Astrocyte (in vitro differentiated cells and primary cell): ENCODE measurements at regions not wholly inside any gene's neighbourhood (a gene's known extent, or its start where the extent isn't known, plus 50 kb on each side); places are given as distances from the start of the nearest gene placed in this dataset.

ENCODE experiments used
- DNase-seq: peaks from one replicate; pipeline ENCODE4 v3.0.0-alpha.2; 2010; ENCODE audit warnings: low read depth
- FAIRE-seq: peaks from 2 replicates; lab custom pipeline; 2011; peaks lifted over from hg19 to GRCh38; lab: Jason Lieb, UNC
- H2AFZ ChIP-seq: 2 replicates; pipeline ENCODE4 v1.6.0; 2012; ENCODE audit warnings: low read depth, low read length, inconsistent platforms
- H3K27ac ChIP-seq: 2 replicates; pipeline ENCODE4 v1.5.1; 2011; ENCODE audit warnings: low read depth, low read length, inconsistent platforms
- H3K27me3 ChIP-seq: 2 replicates; pipeline ENCODE4 v1.6.0; 2011; ENCODE audit warnings: low read length, inconsistent platforms; ENCODE audit not compliant: insufficient read depth
- H3K36me3 ChIP-seq: 2 replicates; pipeline ENCODE4 v1.5.1; 2011; ENCODE audit warnings: low read length, inconsistent platforms; ENCODE audit not compliant: insufficient read depth
- H3K4me1 ChIP-seq: 2 replicates; pipeline ENCODE4 v1.5.1; 2011; ENCODE audit warnings: low read length, inconsistent platforms; ENCODE audit not compliant: insufficient read depth
- H3K4me2 ChIP-seq: 2 replicates; pipeline ENCODE4 v1.6.0; 2012; ENCODE audit warnings: low read length, inconsistent platforms
- H3K4me3 ChIP-seq: 2 replicates; pipeline ENCODE4 v1.5.1; 2011; ENCODE audit warnings: low read depth, mild to moderate bottlenecking, low read length, inconsistent platforms; ENCODE audit not compliant: insufficient read depth
- H3K79me2 ChIP-seq: 2 replicates; pipeline ENCODE4 v1.6.0; 2012; ENCODE audit warnings: mild to moderate bottlenecking, low read length, inconsistent platforms; ENCODE audit not compliant: insufficient read depth
- H3K9ac ChIP-seq: 2 replicates; pipeline ENCODE4 v1.6.0; 2012; ENCODE audit warnings: mild to moderate bottlenecking, low read length, inconsistent platforms
- H3K9me3 ChIP-seq: 2 replicates; pipeline ENCODE4 v1.5.1; 2012; ENCODE audit warnings: low read depth, mild to moderate bottlenecking, low read length, inconsistent platforms; ENCODE audit not compliant: insufficient read depth
- H4K20me1 ChIP-seq: 2 replicates; pipeline ENCODE4 v1.6.0; 2012; ENCODE audit warnings: low read length, inconsistent platforms; ENCODE audit not compliant: insufficient read depth
- H3K27ac Mint-ChIP-seq: one replicate; pipeline ENCODE4 v1.8.0; 2021; ENCODE audit warnings: mild to moderate bottlenecking, mixed read lengths; ENCODE audit not compliant: unreplicated experiment
- H3K27me3 Mint-ChIP-seq: one replicate; pipeline ENCODE4 v1.8.0; 2021; ENCODE audit warnings: low read depth, mixed read lengths; ENCODE audit not compliant: unreplicated experiment
- H3K36me3 Mint-ChIP-seq: one replicate; pipeline ENCODE4 v1.8.0; 2021; ENCODE audit warnings: low read depth, mixed read lengths; ENCODE audit not compliant: unreplicated experiment
- H3K4me1 Mint-ChIP-seq: one replicate; pipeline ENCODE4 v1.8.0; 2021; ENCODE audit warnings: low read depth, mixed read lengths; ENCODE audit not compliant: unreplicated experiment
- H3K4me3 Mint-ChIP-seq: one replicate; pipeline ENCODE4 v1.8.0; 2021; ENCODE audit warnings: mild to moderate bottlenecking, moderate library complexity, mixed read lengths; ENCODE audit not compliant: unreplicated experiment
- H3K9me3 Mint-ChIP-seq: one replicate; pipeline ENCODE4 v1.8.0; 2021; ENCODE audit warnings: mild to moderate bottlenecking, mixed read lengths; ENCODE audit not compliant: unreplicated experiment
- EZH2 ChIP-seq: IDR thresholded peaks from 2 replicates; pipeline ENCODE4 v1.6.1; 2012; ENCODE audit warnings: mild to moderate bottlenecking, low read length, inconsistent platforms; ENCODE audit not compliant: insufficient read depth
- TF ChIP-seq, protein P1 (sequence below): IDR thresholded peaks from 2 replicates; pipeline ENCODE4 v1.5.1; 2011; ENCODE audit warnings: low read depth, mild to moderate bottlenecking, inconsistent platforms, low read length, moderate library complexity; ENCODE audit not compliant: insufficient read depth

DNA sequence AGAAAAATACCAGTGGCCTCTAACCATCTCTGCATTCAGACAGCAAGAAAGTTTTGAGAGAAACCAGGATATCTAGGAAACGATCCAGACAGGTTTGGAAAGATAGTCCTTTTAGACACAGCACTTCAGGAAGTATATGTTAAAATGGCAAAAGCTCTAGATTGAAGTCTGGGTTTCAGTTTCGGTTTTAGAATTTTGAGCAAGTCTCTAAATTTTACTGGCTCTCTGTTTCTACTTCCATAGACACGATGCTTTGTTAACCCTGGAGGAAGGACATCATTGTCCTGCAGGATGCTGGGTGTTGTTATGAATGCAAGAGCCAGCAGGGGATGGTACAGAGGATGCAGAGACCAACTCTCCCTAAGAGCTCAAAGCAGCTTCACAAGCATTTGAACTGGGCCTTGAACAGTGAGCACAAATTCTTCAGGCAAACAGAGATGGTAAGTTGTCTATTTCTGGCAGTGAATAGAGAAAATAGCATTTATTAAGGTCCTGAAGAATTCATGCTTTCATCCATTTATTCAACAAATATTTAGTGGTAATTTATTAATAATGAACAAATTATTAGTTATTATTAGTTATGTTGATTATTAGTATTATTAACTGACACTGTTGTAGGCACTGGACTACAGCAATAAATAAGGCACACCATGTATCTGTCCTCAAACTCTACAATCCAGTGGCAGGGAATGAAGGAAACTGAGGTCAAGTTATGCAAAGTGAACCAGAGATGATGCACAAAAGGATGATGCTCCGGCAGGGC lies 152.7 kb upstream of the NRP1 start:
- no peak for FAIRE-seq
- TF ChIP-seq, protein P1, sequence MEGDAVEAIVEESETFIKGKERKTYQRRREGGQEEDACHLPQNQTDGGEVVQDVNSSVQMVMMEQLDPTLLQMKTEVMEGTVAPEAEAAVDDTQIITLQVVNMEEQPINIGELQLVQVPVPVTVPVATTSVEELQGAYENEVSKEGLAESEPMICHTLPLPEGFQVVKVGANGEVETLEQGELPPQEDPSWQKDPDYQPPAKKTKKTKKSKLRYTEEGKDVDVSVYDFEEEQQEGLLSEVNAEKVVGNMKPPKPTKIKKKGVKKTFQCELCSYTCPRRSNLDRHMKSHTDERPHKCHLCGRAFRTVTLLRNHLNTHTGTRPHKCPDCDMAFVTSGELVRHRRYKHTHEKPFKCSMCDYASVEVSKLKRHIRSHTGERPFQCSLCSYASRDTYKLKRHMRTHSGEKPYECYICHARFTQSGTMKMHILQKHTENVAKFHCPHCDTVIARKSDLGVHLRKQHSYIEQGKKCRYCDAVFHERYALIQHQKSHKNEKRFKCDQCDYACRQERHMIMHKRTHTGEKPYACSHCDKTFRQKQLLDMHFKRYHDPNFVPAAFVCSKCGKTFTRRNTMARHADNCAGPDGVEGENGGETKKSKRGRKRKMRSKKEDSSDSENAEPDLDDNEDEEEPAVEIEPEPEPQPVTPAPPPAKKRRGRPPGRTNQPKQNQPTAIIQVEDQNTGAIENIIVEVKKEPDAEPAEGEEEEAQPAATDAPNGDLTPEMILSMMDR, result no peak
- TF ChIP-seq EZH2, result no peak
- no peaks in the 10 kb centered on the region for H3K36me3 ChIP-seq
- H2AFZ ChIP-seq, result no peak overlapping the region
- peaks cover 3% of the 10 kb centered on the region for H3K27me3 ChIP-seq
- H3K4me1 ChIP-seq, result no peaks in the 10 kb centered on the region
- no peaks in the 10 kb centered on the region for H4K20me1 ChIP-seq
- Mint-ChIP-seq H3K4me1 (peaks cover 10% of the 10 kb centered on the region), H3K27me3 (peaks cover 3% of the 10 kb centered on the region), H3K9me3 (no peaks in the 10 kb centered on the region), H3K27ac (peak overlapping the region; percentile 31), H3K36me3 (no peaks in the 10 kb centered on the region), H3K4me3 (no peak overlapping the region)
- no peak for DNase-seq
- H3K4me2 ChIP-seq, result no peak overlapping the region
- no peak overlapping the region for H3K9ac ChIP-seq
- no peak overlapping the region for H3K27ac ChIP-seq
- H3K9me3 ChIP-seq, result no peaks in the 10 kb centered on the region
- H3K79me2 ChIP-seq, result no peaks in the 10 kb centered on the region
- H3K4me3 ChIP-seq, result no peak overlapping the region

DNA sequence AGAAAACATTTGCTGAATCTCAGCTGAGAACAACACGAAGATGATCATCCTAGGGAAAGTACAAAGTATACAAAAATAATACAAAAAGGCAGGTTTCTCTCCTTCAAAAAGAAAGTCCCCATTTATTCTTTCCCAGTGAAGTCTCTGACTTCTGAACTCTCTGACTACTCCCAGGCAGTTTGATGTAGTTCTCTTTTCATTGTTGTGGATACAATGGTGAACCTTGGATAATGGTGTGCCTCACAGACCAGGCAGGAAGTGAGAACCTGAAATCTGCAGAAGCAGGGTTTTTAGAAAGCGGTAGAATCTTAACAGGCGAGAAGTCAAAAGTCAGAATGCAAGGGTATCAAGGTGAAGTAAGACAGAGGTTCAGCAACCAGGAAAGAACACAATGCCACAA lies 150.8 kb upstream of the NRP1 start:
- Histone ChIP-seq H3K27ac (no peak overlapping the region), H3K4me3 (no peak overlapping the region), H3K36me3 (no peaks in the 10 kb centered on the region), H3K27me3 (peaks cover 3% of the 10 kb centered on the region), H3K4me2 (no peak overlapping the region), H2AFZ (no peak overlapping the region), H3K9me3 (no peaks in the 10 kb centered on the region), H4K20me1 (no peaks in the 10 kb centered on the region), H3K9ac (no peak overlapping the region), H3K79me2 (no peaks in the 10 kb centered on the region), H3K4me1 (no peaks in the 10 kb centered on the region)
- H3K4me1 Mint-ChIP-seq, result peaks cover 10% of the 10 kb centered on the region
- no peak for TF ChIP-seq EZH2
- TF ChIP-seq, protein P1, result no peak
- H3K4me3 Mint-ChIP-seq, result no peak overlapping the region
- DNase-seq (no peak), FAIRE-seq (no peak)
- peak overlapping the region; percentile 82 for H3K27ac Mint-ChIP-seq
- H3K36me3 Mint-ChIP-seq, result no peaks in the 10 kb centered on the region
- peaks cover 3% of the 10 kb centered on the region for H3K27me3 Mint-ChIP-seq
- no peaks in the 10 kb centered on the region for H3K9me3 Mint-ChIP-seq

DNA sequence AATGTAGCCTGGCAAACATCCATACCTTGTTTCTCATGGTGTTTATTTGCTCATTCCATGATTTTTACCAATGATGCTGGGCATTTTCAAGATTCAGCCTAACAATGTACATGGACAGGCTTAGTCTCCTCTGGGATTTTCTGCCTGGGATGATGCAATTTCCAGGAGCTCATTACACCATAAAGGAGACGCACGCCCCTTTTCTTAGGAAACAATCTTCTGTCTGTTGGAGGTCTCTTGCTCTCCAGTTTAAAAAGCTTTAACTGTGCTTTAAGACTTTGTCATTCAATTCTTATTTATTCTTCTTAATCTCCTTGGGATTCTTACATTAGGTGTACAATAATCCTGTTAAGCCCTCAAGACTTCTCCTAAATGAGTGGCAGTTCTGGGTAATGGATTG lies 150.3 kb upstream of the NRP1 start:
- FAIRE-seq, result no peak
- H4K20me1 ChIP-seq, result no peaks in the 10 kb centered on the region
- no peaks in the 10 kb centered on the region for H3K79me2 ChIP-seq
- no peak for TF ChIP-seq EZH2
- TF ChIP-seq, protein P1, result no peak
- Mint-ChIP-seq H3K27me3 (peaks cover 3% of the 10 kb centered on the region), H3K27ac (peak overlapping the region; percentile 82), H3K4me1 (peaks cover 10% of the 10 kb centered on the region), H3K4me3 (no peak overlapping the region), H3K9me3 (no peaks in the 10 kb centered on the region), H3K36me3 (no peaks in the 10 kb centered on the region)
- no peaks in the 10 kb centered on the region for H3K27me3 ChIP-seq
- no peak overlapping the region for H3K4me2 ChIP-seq
- H3K4me3 ChIP-seq, result no peak overlapping the region
- no peak overlapping the region for H2AFZ ChIP-seq
- H3K4me1 ChIP-seq, result no peaks in the 10 kb centered on the region
- H3K9me3 ChIP-seq, result no peaks in the 10 kb centered on the region
- H3K36me3 ChIP-seq, result no peaks in the 10 kb centered on the region
- H3K9ac ChIP-seq, result no peak overlapping the region
- DNase-seq, result no peak
- H3K27ac ChIP-seq, result no peak overlapping the region
